HG03575 (cell line): ENCODE measurements at regions not wholly inside any gene's neighbourhood (a gene's known extent, or its start where the extent isn't known, plus 50 kb on each side); places are given as distances from the start of the nearest gene placed in this dataset.
"Not testable (repeated sequence)": the region's sequence is repeated elsewhere in the genome, so short reads cannot be mapped to it uniquely, and the experiment has no call there.

ENCODE experiments used
- ATAC-seq: cut with Tn5 transposase; IDR thresholded peaks from one replicate; pipeline ENCODE4 v1.9.1; 2021; ENCODE audit not compliant: unreplicated experiment, insufficient number of reproducible peaks, low FRiP score; ENCODE audit errors: extremely low read depth

GRCh38 chr13:82292334-82292733 lies 1589.9 kb downstream of the SLITRK1 start:
- ATAC-seq = no peak

GRCh38 chr13:82291852-82292251 lies 1590.4 kb downstream of the SLITRK1 start:
- no peak for ATAC-seq

GRCh38 chr13:82275644-82276043 lies 1606.6 kb downstream of the SLITRK1 start:
- no peak for ATAC-seq

GRCh38 chr13:82259284-82259683 lies 1623.0 kb downstream of the SLITRK1 start:
- no peak for ATAC-seq

- ATAC-seq = no peak
These were observed 1624.3 kb downstream of the SLITRK1 start for GRCh38 chr13:82257790-82258507.

- ATAC-seq = no peak
These were observed 1633.5 kb downstream of the SLITRK1 start for GRCh38 chr13:82248762-82249161.

GRCh38 chr13:82245860-82246259 lies 1636.4 kb downstream of the SLITRK1 start:
- ATAC-seq = no peak

GRCh38 chr13:82224806-82225205 lies 1657.5 kb downstream of the SLITRK1 start:
- no peak for ATAC-seq

GRCh38 chr13:82221621-82222020 lies 1660.7 kb downstream of the SLITRK1 start:
- no peak for ATAC-seq

- no peak for ATAC-seq
These were observed 1661.6 kb downstream of the SLITRK1 start for GRCh38 chr13:82220641-82221040.

GRCh38 chr13:82216165-82216564 lies 1666.1 kb downstream of the SLITRK1 start:
- ATAC-seq = no peak

- ATAC-seq = no peak
These were observed 1667.9 kb downstream of the SLITRK1 start for GRCh38 chr13:82214341-82214740.

GRCh38 chr13:82206241-82206640 lies 1676.0 kb downstream of the SLITRK1 start:
- no peak for ATAC-seq

- ATAC-seq = no peak
These were observed 1679.9 kb downstream of the SLITRK1 start for GRCh38 chr13:82202398-82202797.

- ATAC-seq = no peak
These were observed 1686.2 kb downstream of the SLITRK1 start for GRCh38 chr13:82196087-82196486.

GRCh38 chr13:82187227-82187626 lies 1695.0 kb downstream of the SLITRK1 start:
- ATAC-seq = no peak

- no peak for ATAC-seq
These were observed 1705.5 kb downstream of the SLITRK1 start for GRCh38 chr13:82176751-82177150.

GRCh38 chr13:82165396-82166174 lies 1716.7 kb downstream of the SLITRK1 start:
- ATAC-seq = no peak

GRCh38 chr13:82164780-82165395 lies 1717.4 kb downstream of the SLITRK1 start:
- not testable (repeated sequence) for ATAC-seq

GRCh38 chr13:82147526-82147925 lies 1734.7 kb downstream of the SLITRK1 start:
- no peak for ATAC-seq
